GM12864 (cell line): ENCODE measurements at regions not wholly inside any gene's neighbourhood (a gene's known extent, or its start where the extent isn't known, plus 50 kb on each side); places are given as distances from the start of the nearest gene placed in this dataset.

Experiments
- DNase-seq: peaks from one replicate; pipeline ENCODE4 v3.0.0-alpha.2; 2011; ENCODE audit warnings: low read depth
- H3K4me3 ChIP-seq: 2 replicates; pipeline ENCODE4 v1.5.1; 2011; ENCODE audit warnings: mild to moderate bottlenecking, low read depth, low read length, control low read depth
- TF ChIP-seq, protein P1 (sequence below): IDR thresholded peaks from 2 replicates; pipeline ENCODE4 v1.5.1; 2011; ENCODE audit warnings: low read depth, mild to moderate bottlenecking, moderate library complexity, low read length, control low read depth, inconsistent platforms; ENCODE audit errors: missing control alignments

DNA sequence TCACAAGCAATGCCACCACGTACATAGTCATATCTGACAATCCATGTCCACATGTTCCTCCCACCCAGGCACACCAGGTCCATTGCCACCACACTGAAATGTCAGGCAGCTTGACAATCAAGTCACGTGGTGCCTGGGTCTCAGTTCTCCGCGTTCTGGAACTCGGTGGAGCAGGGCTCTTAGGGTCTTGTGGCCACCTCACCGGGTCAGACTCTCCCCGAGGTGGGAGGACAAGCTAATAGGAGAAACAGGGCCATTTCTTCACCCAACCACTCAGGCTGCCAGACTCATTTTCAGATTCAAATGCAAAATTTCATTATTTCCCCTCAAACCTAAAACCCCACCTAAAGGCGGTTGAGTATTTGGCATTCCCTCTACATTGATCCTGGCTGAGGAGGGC lies 200.5 kb upstream of the GAS1 start:
- no peak for DNase-seq
- TF ChIP-seq, protein P1, sequence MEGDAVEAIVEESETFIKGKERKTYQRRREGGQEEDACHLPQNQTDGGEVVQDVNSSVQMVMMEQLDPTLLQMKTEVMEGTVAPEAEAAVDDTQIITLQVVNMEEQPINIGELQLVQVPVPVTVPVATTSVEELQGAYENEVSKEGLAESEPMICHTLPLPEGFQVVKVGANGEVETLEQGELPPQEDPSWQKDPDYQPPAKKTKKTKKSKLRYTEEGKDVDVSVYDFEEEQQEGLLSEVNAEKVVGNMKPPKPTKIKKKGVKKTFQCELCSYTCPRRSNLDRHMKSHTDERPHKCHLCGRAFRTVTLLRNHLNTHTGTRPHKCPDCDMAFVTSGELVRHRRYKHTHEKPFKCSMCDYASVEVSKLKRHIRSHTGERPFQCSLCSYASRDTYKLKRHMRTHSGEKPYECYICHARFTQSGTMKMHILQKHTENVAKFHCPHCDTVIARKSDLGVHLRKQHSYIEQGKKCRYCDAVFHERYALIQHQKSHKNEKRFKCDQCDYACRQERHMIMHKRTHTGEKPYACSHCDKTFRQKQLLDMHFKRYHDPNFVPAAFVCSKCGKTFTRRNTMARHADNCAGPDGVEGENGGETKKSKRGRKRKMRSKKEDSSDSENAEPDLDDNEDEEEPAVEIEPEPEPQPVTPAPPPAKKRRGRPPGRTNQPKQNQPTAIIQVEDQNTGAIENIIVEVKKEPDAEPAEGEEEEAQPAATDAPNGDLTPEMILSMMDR: no peak
- no peak overlapping the region for H3K4me3 ChIP-seq

DNA sequence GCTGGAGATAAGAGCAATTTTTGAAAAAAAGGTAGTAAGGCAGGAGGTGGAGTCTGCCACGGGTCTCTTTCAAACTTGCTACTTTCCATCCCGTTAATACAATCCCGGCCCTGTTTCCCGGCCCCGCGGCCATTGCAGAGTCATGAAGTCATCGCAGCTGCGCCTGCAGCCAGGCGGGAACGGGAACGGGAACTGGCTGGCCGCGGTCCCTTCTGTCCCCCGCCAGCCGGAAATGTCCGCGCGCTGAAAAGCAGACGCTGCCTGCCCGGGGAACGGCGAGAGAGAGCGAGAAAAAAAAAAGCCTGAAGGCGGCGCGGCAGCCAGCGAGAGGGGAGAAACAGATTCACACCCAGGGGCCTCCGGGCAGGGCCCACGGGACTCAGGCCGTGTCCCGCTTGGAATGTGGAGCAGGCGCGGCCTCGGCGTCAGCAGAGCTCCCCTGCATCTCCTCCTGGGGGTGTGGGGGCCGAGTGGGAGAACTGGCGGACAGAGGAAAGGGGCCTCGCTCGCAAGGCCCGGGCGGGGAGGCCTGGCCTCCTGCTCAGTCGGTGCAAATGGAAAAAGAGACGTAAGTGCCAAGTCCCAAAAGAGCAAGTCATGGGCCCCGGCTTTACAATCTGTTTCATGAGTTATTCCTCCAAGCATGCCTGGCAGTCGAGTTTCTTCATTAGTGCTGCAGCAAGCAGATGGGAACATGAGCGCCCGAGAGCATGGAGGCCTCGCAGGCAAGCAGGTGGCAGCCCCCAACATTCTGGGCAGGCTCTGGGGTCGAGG lies 201.2 kb upstream of the GAS1 start:
- TF ChIP-seq, protein P1: no peak
- DNase-seq: no peak
- no peak overlapping the region for H3K4me3 ChIP-seq

DNA sequence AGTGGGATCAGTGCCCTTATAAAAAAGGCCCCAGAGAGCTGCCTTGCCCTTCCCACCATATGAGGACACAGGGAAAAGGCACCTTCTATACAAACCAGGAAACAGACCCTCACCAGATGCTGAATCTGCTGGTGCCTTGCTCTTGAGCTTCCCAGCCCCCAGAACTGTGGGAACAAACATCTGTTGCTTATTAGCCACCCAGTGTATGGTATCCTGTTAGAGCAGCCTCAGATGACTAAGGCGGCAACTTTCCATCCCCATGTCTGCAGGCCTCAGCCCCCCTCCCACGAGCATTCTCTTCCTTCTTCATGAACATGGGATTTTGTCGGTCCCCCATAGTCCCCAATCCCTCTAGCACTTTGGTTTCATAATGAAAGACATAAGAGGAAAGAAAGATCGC lies 202.5 kb upstream of the GAS1 start:
- no peak overlapping the region for H3K4me3 ChIP-seq
- no peak for DNase-seq
- TF ChIP-seq, protein P1: no peak

DNA sequence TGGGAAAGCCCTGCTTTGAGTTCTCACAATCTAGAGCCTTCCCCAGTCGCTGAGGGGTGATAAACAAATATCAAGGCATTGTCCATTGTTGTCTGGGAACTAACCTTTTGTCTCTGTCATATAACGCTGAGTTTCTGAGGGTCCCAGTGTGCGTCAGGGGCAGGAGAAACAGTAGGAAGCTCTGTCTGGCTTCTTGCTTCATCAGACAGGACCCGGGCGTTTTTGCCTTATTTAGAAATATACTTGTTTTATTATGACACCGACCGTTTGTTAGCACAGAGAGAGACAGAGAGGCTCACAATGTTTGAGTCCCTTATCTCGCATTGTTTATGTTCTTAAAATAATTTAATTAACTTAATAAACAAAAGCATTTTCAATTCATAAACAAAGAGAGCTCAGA lies 204.9 kb upstream of the GAS1 start:
- TF ChIP-seq, protein P1: no peak
- no peak for DNase-seq

DNA sequence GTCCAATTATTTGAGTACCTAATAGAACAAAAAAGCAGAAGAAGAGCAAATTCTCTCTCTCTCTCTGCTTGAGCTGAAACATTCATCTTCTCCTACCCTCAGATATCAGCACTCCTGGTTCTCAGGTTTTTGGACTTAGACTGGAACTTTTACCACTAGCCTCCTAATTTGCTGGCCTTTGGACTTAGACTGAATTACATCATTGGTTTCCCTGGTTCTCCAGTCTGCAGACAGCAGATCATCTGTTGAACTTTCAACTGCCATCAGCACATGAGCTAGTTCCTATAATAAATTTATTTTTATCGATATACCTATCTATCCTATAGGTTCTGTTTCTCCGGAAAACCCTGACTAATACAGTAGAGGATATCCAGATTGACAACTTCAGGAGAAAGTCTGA lies 208.9 kb upstream of the GAS1 start:
- TF ChIP-seq, protein P1: no peak

More for the DNA sequence above, 204.9 kb upstream of the GAS1 start:
- H3K4me3 ChIP-seq: no peak overlapping the region

DNA sequence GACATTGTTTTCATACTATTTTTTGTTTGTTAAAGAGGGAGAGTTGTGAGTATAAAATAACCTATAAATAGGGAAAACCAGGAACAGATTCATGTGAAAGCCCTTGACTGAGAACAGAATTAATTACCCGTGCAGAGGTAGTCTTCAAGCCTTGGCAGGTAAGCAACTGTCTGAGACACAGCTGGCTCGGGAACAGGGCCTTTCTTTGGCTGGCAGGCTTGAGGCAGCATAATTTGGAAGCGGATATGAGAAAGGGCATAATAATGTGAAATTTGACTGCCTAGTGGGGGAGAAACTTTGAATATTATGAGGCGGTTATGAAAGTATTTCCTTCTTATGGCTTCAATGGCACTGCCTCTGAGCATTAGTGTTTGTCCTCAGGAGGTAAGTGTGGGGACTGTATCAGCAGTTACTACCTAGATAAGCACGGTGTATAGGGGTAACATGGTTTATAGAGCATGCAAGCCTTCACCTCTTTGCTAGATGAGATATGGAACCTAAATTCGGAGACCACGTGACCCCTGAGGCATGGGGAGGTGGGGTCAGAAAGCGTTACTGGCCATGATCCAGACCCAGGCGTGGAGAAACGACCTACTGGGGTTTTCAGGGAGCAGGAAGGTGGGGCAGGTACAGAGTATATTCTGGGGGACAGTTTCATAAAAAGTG lies 210.2 kb upstream of the GAS1 start:
- TF ChIP-seq, protein P1: no peak

More for the DNA sequence above, 208.9 kb upstream of the GAS1 start:
- no peak overlapping the region for H3K4me3 ChIP-seq
- DNase-seq: no peak

More for the DNA sequence above, 210.2 kb upstream of the GAS1 start:
- no peak for DNase-seq
- no peak overlapping the region for H3K4me3 ChIP-seq
